Mesothelial cell of epicardium (in vitro differentiated cells): ENCODE measurements at regions not wholly inside any gene's neighbourhood (a gene's known extent, or its start where the extent isn't known, plus 50 kb on each side); places are given as distances from the start of the nearest gene placed in this dataset.

ENCODE experiments used
- DNase-seq, 2 experiments: peaks; one replicate each; pipeline ENCODE4 v3.0.0; 2021; ENCODE audit warnings: low spot score in 2 of 2; ENCODE audit not compliant: unreplicated experiment in 2 of 2
- H3K27ac Mint-ChIP-seq: 2 replicates; pipeline ENCODE4 v1.8.0; 2021; ENCODE audit warnings: mixed read lengths
- H3K27me3 Mint-ChIP-seq: 2 replicates; pipeline ENCODE4 v1.8.0; 2021; ENCODE audit warnings: low read depth, mixed read lengths
- H3K36me3 Mint-ChIP-seq: 2 replicates; pipeline ENCODE4 v1.8.0; 2021; ENCODE audit warnings: mixed read lengths
- H3K4me1 Mint-ChIP-seq: 2 replicates; pipeline ENCODE4 v1.8.0; 2021; ENCODE audit warnings: mixed read lengths
- H3K4me3 Mint-ChIP-seq: 2 replicates; pipeline ENCODE4 v1.8.0; 2021; ENCODE audit warnings: mild to moderate bottlenecking, moderate library complexity, mixed read lengths
- H3K9me3 Mint-ChIP-seq: 2 replicates; pipeline ENCODE4 v1.8.0; 2021; ENCODE audit warnings: mixed read lengths
- CTCF ChIP-seq: fragments of 200-600 bp; sonication (generic); IDR thresholded peaks from one replicate; pipeline ENCODE4 v1.5.0; 2021; ENCODE audit warnings: antibody characterized with exemption; ENCODE audit not compliant: unreplicated experiment

GRCh38 chr6:27679308-27679963 is 206.5 kb upstream of the ZNF184 start:
- Mint-ChIP-seq H3K4me1 (peaks cover 26% of the 10 kb centered on the region), H3K36me3 (no peaks in the 10 kb centered on the region), H3K4me3 (peak overlapping the region; percentile 77), H3K9me3 (no peaks in the 10 kb centered on the region), H3K27ac (no peak overlapping the region), H3K27me3 (peaks cover 70% of the 10 kb centered on the region)
- TF ChIP-seq CTCF, result no peak
- no peak for DNase-seq

- peak overlapping the region; percentile 1 for H3K4me3 Mint-ChIP-seq
These were observed 205.6 kb upstream of the ZNF184 start for GRCh38 chr6:27678469-27678868.

GRCh38 chr6:27674882-27675281 is 202.0 kb upstream of the ZNF184 start:
- Mint-ChIP-seq H3K9me3 (no peaks in the 10 kb centered on the region), H3K27me3 (peaks cover 72% of the 10 kb centered on the region), H3K36me3 (no peaks in the 10 kb centered on the region), H3K4me1 (peaks cover 27% of the 10 kb centered on the region), H3K4me3 (no peak overlapping the region), H3K27ac (no peak overlapping the region)
- no peak for TF ChIP-seq CTCF
- DNase-seq, result no peak

More at GRCh38 chr6:27678469-27678868, 205.6 kb upstream of the ZNF184 start:
- peaks cover 26% of the 10 kb centered on the region for H3K4me1 Mint-ChIP-seq
- H3K9me3 Mint-ChIP-seq, result no peaks in the 10 kb centered on the region
- no peak overlapping the region for H3K27ac Mint-ChIP-seq
- no peak for DNase-seq
- no peaks in the 10 kb centered on the region for H3K36me3 Mint-ChIP-seq
- H3K27me3 Mint-ChIP-seq, result peaks cover 78% of the 10 kb centered on the region
- no peak for TF ChIP-seq CTCF

GRCh38 chr6:27672113-27672799 is 199.4 kb upstream of the ZNF184 start:
- DNase-seq, result peak in 1 of 2 experiments; percentile 67
- H3K9me3 Mint-ChIP-seq, result no peaks in the 10 kb centered on the region
- H3K4me3 Mint-ChIP-seq, result peak overlapping the region; percentile 68
- no peak for TF ChIP-seq CTCF
- H3K4me1 Mint-ChIP-seq, result peaks cover 40% of the 10 kb centered on the region
- H3K27ac Mint-ChIP-seq, result peak overlapping the region; percentile 2
- peaks cover 72% of the 10 kb centered on the region for H3K27me3 Mint-ChIP-seq
- H3K36me3 Mint-ChIP-seq, result no peaks in the 10 kb centered on the region

GRCh38 chr6:27669624-27670301 is 196.9 kb upstream of the ZNF184 start:
- Mint-ChIP-seq H3K9me3 (no peaks in the 10 kb centered on the region), H3K27ac (peak overlapping the region; percentile 78), H3K4me1 (peaks cover 48% of the 10 kb centered on the region), H3K36me3 (no peaks in the 10 kb centered on the region), H3K4me3 (peak overlapping the region; percentile 74), H3K27me3 (peaks cover 68% of the 10 kb centered on the region)
- DNase-seq, result no peak
- no peak for TF ChIP-seq CTCF
